GM11168 (cell line): ENCODE measurements at regions not wholly inside any gene's neighbourhood (a gene's known extent, or its start where the extent isn't known, plus 50 kb on each side); places are given as distances from the start of the nearest gene placed in this dataset.
"Not testable (repeated sequence)": the region's sequence is repeated elsewhere in the genome, so short reads cannot be mapped to it uniquely, and the experiment has no call there.

ENCODE experiments used
- in situ Hi-C: fragments of 300-500 bp; cut with MboI; formaldehyde crosslinking; loops from one replicate; pipeline ENCODE4 v1.12.0; 2022; ENCODE audit warnings: low sequenced_read_pairs; ENCODE audit not compliant: unreplicated experiment

DNA sequence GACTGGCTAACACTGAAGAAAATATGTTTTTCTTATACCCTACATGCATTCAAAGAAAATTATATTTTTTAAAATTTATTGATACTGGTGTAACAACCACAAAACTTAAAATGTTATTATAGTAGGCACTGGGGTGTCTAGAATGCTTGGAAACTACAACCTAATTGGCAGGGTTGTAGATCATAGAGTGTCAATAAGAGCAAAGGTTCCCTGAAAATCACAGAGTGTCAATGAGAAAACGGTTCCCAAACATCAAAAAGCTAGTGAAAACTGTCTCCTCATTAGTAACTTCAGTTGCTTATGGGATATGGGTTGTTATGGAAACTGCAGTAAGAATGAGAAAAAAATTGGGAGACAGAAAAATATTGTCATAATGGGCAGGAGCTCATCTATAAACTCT, 214.4 kb upstream of the CCNG1 start:
- in situ Hi-C loops, result no loop called here

GRCh38 chr5:163244445-163244987, 192.9 kb upstream of the CCNG1 start:
- in situ Hi-C loops, result no loop called here

DNA sequence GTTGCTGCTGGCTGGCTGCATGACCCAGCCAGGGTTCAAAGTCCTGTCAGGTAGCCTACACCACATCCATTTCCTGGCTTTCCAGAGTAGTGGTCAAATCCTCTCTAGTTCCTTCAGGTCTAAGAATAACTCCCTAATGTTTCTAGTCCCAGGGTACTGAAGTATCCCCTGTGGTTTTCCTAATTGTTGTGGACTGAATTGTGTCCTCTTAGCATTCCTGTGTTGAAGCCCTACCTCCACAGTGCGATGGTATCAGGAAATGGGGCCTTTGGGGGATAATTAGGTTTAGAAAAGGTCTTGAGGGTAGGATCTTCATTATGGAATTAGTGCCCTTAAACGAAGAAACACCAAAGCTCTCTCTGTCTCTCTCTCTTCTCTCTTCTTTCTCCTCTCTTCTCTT, 191.8 kb upstream of the CCNG1 start:
- in situ Hi-C loops, result no loop called here

GRCh38 chr5:163248333-163248732, 189.1 kb upstream of the CCNG1 start:
- in situ Hi-C loops, result no loop called here

- in situ Hi-C loops, result no loop called here
These were observed 188.5 kb upstream of the CCNG1 start for GRCh38 chr5:163248871-163249270.

- in situ Hi-C loops, result no loop called here
These were observed 184.4 kb upstream of the CCNG1 start for GRCh38 chr5:163252950-163253349.

DNA sequence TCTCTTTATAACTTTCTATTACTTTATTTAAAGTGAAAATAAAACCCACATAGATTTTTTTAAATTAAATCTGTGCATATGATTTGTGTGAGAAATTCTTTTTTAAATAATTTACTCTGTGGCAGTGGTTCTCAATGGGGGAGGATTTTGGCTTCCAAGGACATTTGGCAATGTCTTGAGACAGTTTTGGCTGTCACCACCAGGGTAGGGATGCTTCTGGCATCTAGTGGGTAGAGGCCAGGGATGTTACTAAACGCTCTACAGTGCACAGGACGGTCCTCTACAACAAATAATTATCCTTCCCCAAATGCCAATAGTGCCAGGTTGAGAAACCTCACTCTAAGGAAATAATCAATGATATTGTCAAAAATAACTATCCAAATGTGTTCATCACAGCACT, 177.9 kb upstream of the CCNG1 start:
- in situ Hi-C loops, result no loop called here

DNA sequence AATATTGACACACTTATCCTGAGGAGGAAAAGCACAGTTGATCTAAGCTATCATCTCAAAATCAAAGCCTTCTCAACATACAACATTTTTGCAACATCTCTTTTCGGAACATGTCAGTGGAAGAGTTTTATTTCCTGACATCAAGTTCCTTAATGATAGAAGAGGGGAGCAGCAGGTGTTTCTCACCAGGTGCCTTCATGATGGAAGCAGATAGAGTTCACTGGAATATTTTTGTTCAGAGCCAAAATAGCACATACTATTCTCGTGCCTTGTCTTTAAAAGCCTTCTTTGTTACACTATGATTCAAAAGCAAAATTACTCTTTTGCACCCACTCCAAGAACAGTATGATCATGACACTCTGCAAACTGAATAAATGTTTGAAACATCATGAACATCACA, 176.9 kb upstream of the CCNG1 start:
- in situ Hi-C loops, result no loop called here

DNA sequence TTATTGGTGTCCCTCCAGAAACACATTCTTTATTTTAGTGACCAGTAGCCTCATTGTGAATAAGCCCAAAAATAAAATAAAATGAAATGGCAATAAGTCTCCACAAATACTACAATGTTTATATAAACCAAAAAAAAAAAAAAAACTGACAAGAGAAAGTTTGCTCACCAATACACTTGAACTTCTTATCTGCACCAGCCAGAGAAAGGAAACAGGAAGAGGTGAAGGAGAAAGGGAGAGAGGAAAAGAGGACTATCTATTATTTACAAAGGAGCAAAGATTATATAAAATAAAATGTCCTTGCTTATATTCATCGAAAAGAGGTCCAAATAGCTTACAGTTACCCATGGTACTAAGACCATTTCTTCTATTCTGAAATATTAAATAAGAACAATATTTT, 176.4 kb upstream of the CCNG1 start:
- in situ Hi-C loops, result no loop called here

GRCh38 chr5:163261647-163262269, 175.6 kb upstream of the CCNG1 start:
- in situ Hi-C loops, result no loop called here

GRCh38 chr5:163266249-163266648, 171.1 kb upstream of the CCNG1 start:
- in situ Hi-C loops, result not testable (repeated sequence)

DNA sequence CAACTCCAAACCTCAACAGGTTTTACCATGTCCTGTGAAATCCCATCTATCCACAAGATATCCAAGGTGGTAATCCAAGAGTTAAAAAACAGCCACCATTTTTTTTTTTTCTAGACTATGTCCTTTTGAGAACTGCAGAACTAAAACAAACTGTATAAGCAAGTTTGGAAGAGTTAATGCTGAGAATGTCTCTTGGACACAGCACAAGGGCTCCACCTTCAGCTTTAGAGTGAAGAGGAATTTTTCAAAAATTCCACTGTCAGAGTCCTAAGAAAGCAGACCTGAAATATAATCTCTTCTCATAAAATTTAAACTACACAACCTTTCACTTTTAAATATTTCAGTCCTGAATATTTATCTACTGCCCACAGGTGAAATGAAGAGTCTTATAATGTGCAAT, 167.8 kb upstream of the CCNG1 start:
- in situ Hi-C loops, result no loop called here

GRCh38 chr5:163276466-163276865, 160.9 kb upstream of the CCNG1 start:
- in situ Hi-C loops, result no loop called here

GRCh38 chr5:163280897-163281296, 156.5 kb upstream of the CCNG1 start:
- in situ Hi-C loops, result not testable (repeated sequence)

GRCh38 chr5:163281512-163281911, 155.9 kb upstream of the CCNG1 start:
- in situ Hi-C loops, result no loop called here

GRCh38 chr5:163293836-163294235, 143.6 kb upstream of the CCNG1 start:
- in situ Hi-C loops, result no loop called here

GRCh38 chr5:163303718-163304117, 133.7 kb upstream of the CCNG1 start:
- in situ Hi-C loops, result no loop called here

GRCh38 chr5:163305655-163306054, 131.7 kb upstream of the CCNG1 start:
- in situ Hi-C loops, result no loop called here

DNA sequence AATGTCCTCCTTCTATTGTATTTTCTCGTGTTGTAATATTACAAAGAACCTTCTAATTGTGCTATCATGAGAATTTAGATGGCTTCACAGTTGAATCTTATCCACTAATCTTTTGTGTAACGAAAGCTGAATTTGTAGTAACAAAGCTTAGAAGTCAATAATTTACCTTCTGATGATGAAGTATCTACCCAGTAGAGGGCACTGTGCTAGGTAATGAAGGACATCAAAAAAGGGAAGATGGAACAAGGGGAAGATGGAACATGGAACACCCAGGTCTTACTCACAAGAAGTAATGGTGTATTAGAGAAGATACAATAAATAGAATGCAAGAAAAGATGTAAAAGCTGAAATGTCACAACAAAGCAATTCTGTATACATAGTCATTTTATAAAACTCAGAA, 131.0 kb upstream of the CCNG1 start:
- in situ Hi-C loops, result no loop called here

DNA sequence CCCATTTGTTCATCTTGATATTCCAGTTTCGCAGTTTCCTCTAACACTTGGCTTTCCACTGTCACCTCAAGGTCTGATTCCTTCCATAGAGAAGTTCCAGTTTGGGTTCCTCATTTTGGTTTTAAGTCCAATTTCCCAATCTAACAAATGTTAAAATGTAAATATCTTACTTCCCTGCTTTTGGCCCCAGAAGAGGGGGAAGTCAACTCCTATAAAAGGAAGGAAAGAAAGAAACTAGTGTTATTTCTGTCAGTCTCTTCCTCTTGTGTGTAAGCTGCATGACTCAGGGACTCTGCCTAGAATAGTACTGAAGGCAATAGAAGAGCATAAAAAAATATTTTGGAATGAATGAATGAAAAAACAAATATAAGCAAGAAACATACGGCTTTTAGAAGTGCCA, 127.5 kb upstream of the CCNG1 start:
- in situ Hi-C loops, result no loop called here

- in situ Hi-C loops, result no loop called here
These were observed 126.4 kb upstream of the CCNG1 start for GRCh38 chr5:163310997-163311396.

- in situ Hi-C loops, result no loop called here
These were observed 124.8 kb upstream of the CCNG1 start for GRCh38 chr5:163312598-163312997.
